ENCODE measurements at regions not wholly inside any gene's neighbourhood (a gene's known extent, or its start where the extent isn't known, plus 50 kb on each side); places are given as distances from the start of the nearest gene placed in this dataset.

GRCh38 chr13:22642088-22642487 is 538.7 kb upstream of the SGCG start:
- no peaks in the 10 kb centered on the region for H3K4me1 ChIP-seq (ENCODE audit: control insufficient read depth in 1 of 2, insufficient read depth in 1 of 2, low read depth in 1 of 2, low read length in 1 of 2)
- no peak overlapping the region for H3K4me3 ChIP-seq (ENCODE audit: low read depth in 1 of 2, low read length in 1 of 2)
- no peak for TF ChIP-seq CTCF (IDR thresholded peaks at IDR 0.05)
- no peaks in the 10 kb centered on the region for H3K9me3 ChIP-seq
- H3K36me3 ChIP-seq: no peaks in the 10 kb centered on the region
- H3K27me3 ChIP-seq: no peaks in the 10 kb centered on the region
- H3K27ac ChIP-seq: no peak overlapping the region

- Histone ChIP-seq H3K27me3 (no peaks in the 10 kb centered on the region), H3K9me3 (no peaks in the 10 kb centered on the region), H3K4me1 (ENCODE audit: control insufficient read depth in 1 of 2, insufficient read depth in 1 of 2, low read depth in 1 of 2, low read length in 1 of 2) (no peaks in the 10 kb centered on the region), H3K36me3 (no peaks in the 10 kb centered on the region), H3K27ac (no peak overlapping the region), H3K4me3 (ENCODE audit: low read depth in 1 of 2, low read length in 1 of 2) (no peak overlapping the region)
- no peak for TF ChIP-seq CTCF (IDR thresholded peaks at IDR 0.05)
Observed at GRCh38 chr13:22644941-22645340, 535.8 kb upstream of the SGCG start.

GRCh38 chr13:22647156-22647850 is 533.5 kb upstream of the SGCG start:
- TF ChIP-seq CTCF (IDR thresholded peaks at IDR 0.05): no peak
- Histone ChIP-seq H3K4me1 (ENCODE audit: control insufficient read depth in 1 of 2, insufficient read depth in 1 of 2, low read depth in 1 of 2, low read length in 1 of 2) (no peaks in the 10 kb centered on the region), H3K27me3 (no peaks in the 10 kb centered on the region), H3K27ac (no peak overlapping the region), H3K9me3 (no peaks in the 10 kb centered on the region), H3K4me3 (ENCODE audit: low read depth in 1 of 2, low read length in 1 of 2) (no peak overlapping the region), H3K36me3 (no peaks in the 10 kb centered on the region)

GRCh38 chr13:22648320-22648801 is 532.4 kb upstream of the SGCG start:
- H3K9me3 ChIP-seq: no peaks in the 10 kb centered on the region
- H3K27ac ChIP-seq: no peak overlapping the region
- H3K4me1 ChIP-seq (ENCODE audit: control insufficient read depth in 1 of 2, insufficient read depth in 1 of 2, low read depth in 1 of 2, low read length in 1 of 2): no peaks in the 10 kb centered on the region
- TF ChIP-seq CTCF (IDR thresholded peaks at IDR 0.05): no peak
- no peak overlapping the region for H3K4me3 ChIP-seq (ENCODE audit: low read depth in 1 of 2, low read length in 1 of 2)
- H3K36me3 ChIP-seq: no peaks in the 10 kb centered on the region
- no peaks in the 10 kb centered on the region for H3K27me3 ChIP-seq

GRCh38 chr13:22652796-22653195 is 528.0 kb upstream of the SGCG start:
- Histone ChIP-seq H3K4me1 (ENCODE audit: control insufficient read depth in 1 of 2, insufficient read depth in 1 of 2, low read depth in 1 of 2, low read length in 1 of 2) (no peaks in the 10 kb centered on the region), H3K36me3 (no peaks in the 10 kb centered on the region), H3K4me3 (ENCODE audit: low read depth in 1 of 2, low read length in 1 of 2) (no peak overlapping the region), H3K27ac (no peak overlapping the region), H3K27me3 (no peaks in the 10 kb centered on the region), H3K9me3 (no peaks in the 10 kb centered on the region)
- no peak for TF ChIP-seq CTCF (IDR thresholded peaks at IDR 0.05)
